ENCODE measurements at regions not wholly inside any gene's neighbourhood (a gene's known extent, or its start where the extent isn't known, plus 50 kb on each side); places are given as distances from the start of the nearest gene placed in this dataset.

- WGBS (ENCODE audit: missing lambda C conversion rate) = 41% methylated on average over 10 of the region's 10 CpGs
- Histone ChIP-seq H3K4me2 (no peak overlapping the region), H3K4me1 (no peaks in the 10 kb centered on the region), H3K27ac (no peak overlapping the region), H3K9me3 (no peaks in the 10 kb centered on the region), H3K4me3 (no peak overlapping the region)
- FAIRE-seq (no peak), DNase-seq (ENCODE audit: low read depth in 1 of 2, low spot score in 1 of 2) (no peak), ATAC-seq (no peak)
- TF ChIP-seq NFE2L2 (conservative IDR thresholded peaks at IDR 0.05; ENCODE audit: low read length) (no peak), CHD4 (IDR thresholded peaks at IDR 0.05; ENCODE audit: borderline replicate concordance) (no peak), KDM5A (IDR thresholded peaks at IDR 0.05) (no peak), CBX8 (IDR thresholded peaks at IDR 0.05) (no peak), POLR2A (IDR thresholded peaks at IDR 0.05; ENCODE audit: low read length) (no peak), HOXB5 (CRISPR knock-in tag; IDR thresholded peaks at IDR 0.05) (no peak), PBX3 (IDR thresholded peaks at IDR 0.05) (no peak), CEBPB (IDR thresholded peaks at IDR 0.05) (no peak), PHF8 (IDR thresholded peaks at IDR 0.05; ENCODE audit: borderline replicate concordance, low read depth) (no peak), CTCF (IDR thresholded peaks at IDR 0.05) (no peak), ZC3H11A (IDR thresholded peaks at IDR 0.05) (no peak), EHF (CRISPR knock-in tag; IDR thresholded peaks at IDR 0.05) (no peak), TFCP2L1 (CRISPR knock-in tag; IDR thresholded peaks at IDR 0.05) (no peak), JUN (IDR thresholded peaks at IDR 0.05) (no peak)
- POLR2A ChIA-PET = no interaction called here
- CTCF ChIA-PET = no interaction called here
These were observed 1221.5 kb downstream of the JRKL start for GRCh38 chr11:97611345-97611744.

GRCh38 chr11:97614606-97615005, 1224.8 kb downstream of the JRKL start:
- CTCF ChIA-PET = no interaction called here
- POLR2A ChIA-PET = no interaction called here
- 4% methylated on average over 3 of the region's 3 CpGs for WGBS (ENCODE audit: missing lambda C conversion rate)

More at GRCh38 chr11:97614606-97615005, 1224.8 kb downstream of the JRKL start:
- no peak overlapping the region for H3K4me3 ChIP-seq
- TF ChIP-seq ESRRA (IDR thresholded peaks at IDR 0.05; ENCODE audit: borderline replicate concordance, low read length) = no peak
- TF ChIP-seq REST (IDR thresholded peaks at IDR 0.05) = no peak
- TF ChIP-seq FOSL2 (IDR thresholded peaks at IDR 0.05) = no peak
- no peak for TF ChIP-seq FOSL2 (CRISPR knock-in tag; IDR thresholded peaks at IDR 0.05)
- TF ChIP-seq EHF (CRISPR knock-in tag; IDR thresholded peaks at IDR 0.05) = no peak
- TF ChIP-seq HOXA7 (CRISPR knock-in tag; IDR thresholded peaks at IDR 0.05) = no peak
- H3K27ac ChIP-seq = no peak overlapping the region
- H3K4me2 ChIP-seq = no peak overlapping the region
- H3K4me1 ChIP-seq = no peaks in the 10 kb centered on the region
- DNase-seq (ENCODE audit: low read depth in 1 of 2, low spot score in 1 of 2) (no peak), FAIRE-seq (no peak), ATAC-seq (no peak)
- H3K9me3 ChIP-seq = no peaks in the 10 kb centered on the region

All from A549 (cell line).